CD4-positive, alpha-beta T cell treated with Interferon alpha-2 for 1 hour (primary cell): ENCODE measurements at regions not wholly inside any gene's neighbourhood (a gene's known extent, or its start where the extent isn't known, plus 50 kb on each side); places are given as distances from the start of the nearest gene placed in this dataset.

ENCODE experiments used
- DNase-seq, 2 donors: peaks; one replicate each; pipeline ENCODE4 v3.0.0-alpha.2; 2020 to 2022

DNA sequence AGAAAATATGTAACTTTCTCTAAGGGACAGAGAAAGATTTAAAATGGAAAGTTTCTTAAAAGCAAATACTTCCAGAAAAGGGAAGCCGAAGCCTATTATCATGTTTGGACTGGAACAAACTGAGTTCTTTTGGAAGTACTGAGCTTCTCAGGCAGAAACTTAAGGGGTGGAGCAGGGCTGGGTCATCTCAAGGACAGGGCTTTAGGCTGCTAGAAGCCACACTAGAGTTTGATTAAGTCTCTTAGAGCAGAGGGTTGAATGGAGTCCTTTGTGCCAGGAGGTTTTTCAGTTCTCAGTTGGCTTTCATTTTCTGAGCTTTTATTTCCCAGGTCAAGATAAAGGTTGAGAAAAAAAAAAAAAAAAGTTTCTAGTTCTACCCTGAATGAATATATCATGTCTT is 432.7 kb downstream of the SLITRK5 start:
- no peak for DNase-seq

DNA sequence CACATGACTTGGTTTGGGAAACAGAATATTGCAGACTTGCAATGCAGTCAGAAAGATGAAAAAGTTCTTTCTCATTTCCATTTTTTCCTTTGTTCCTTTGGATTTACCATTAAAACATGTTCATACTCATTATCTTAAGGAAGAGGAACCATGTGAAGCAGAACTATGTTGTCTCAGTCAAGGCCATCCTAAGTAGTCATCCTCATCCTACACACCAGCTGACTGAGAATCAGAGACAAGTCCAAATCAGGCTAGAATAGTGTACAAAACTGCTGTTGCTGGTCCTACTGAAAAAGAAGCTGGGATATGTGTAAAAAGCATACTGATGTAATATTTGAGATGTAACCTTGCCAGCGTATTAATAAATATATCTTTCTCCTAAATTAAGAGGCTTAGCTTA is 433.4 kb downstream of the SLITRK5 start:
- no peak for DNase-seq

DNA sequence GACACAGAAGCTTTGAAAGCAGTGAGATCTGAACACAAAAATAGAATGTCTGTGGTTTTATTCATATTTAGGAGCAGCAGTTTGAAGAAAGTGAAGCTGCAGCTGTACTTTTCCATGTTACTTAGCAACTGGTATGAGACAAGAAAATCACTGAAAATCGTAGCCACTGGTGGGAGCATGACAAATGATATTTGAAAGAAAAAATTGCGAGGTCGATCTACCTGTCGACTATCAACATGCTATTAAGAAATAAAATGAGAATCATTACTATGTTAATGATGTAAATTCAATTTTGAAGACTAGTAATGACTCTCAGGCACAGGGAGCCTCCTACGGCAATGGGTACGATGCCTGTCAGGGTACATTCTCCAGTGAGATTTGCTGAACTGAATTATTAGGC is 436.4 kb downstream of the SLITRK5 start:
- DNase-seq = no peak

DNA sequence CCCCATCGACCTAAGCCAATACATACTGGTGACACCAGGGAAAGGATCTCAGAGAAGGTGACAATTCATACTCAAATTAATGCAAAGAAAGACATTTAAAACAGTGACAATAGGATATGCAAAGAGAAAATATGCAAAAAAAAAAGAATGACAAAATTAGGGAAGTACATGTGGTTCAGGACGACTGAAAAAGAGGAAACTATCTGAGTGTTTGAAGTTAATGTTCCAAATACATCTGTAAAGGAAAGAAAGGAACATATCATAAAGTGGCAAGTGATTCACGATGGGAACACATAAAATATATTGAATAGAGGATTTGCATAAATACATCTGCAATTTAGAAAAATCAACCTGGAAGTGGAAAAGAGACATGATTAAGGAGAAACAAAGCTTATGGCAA is 441.4 kb downstream of the SLITRK5 start:
- DNase-seq = no peak

DNA sequence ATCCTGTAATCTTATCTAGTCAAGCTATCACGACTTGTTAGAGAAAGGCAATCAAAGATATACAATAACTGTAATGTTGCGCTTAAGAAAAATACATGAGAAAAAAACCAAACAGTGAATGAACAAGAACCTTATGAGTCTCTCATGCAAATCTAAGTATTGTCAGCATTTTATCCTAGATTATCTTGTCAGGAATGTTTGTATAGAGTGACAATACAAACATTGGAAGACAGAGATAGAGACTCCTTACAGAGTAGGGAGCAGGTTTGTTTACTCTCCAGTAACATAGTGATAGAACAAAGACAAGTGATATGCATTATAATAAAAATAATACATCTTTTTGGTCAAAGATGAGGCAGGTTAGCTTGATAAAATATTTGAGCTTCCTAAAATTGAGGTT is 444.8 kb downstream of the SLITRK5 start:
- DNase-seq = no peak

DNA sequence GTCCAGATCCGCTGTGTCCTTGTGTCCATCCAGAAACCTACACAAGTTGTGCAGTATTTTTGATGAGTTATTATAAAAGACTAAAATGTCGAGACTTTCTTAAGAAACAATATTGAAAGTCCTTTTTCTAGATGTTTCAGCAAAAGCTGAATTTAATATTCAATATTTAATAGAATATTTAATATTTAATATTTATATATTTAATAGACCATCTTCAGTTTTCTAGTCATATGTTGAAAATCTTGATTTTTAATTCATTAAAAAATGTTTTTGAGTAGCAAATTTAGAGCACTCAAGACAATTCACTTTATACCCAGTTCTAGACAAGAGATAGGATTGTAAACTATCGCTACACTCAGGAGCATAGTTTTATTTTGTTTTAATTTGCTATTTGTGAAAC is 447.8 kb downstream of the SLITRK5 start:
- no peak for DNase-seq

DNA sequence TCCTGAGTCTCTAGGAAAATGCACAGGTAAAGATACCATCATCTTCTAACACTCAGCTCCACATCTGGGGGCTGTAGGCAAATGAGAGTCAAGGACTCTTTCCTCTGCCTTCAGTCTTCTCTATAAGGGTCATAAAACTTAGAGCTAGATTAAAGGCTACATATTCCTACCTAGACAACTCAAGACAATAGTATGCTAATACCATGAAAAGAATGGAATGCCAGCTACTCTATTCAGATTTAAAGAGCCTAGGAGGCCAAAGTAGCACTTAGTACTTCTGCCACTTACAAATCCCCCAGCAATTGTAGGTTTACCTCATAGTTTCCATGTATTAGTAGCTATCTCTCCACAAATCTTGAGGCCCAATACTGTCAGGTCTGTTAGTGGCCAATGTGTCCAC is 453.0 kb downstream of the SLITRK5 start:
- no peak for DNase-seq

DNA sequence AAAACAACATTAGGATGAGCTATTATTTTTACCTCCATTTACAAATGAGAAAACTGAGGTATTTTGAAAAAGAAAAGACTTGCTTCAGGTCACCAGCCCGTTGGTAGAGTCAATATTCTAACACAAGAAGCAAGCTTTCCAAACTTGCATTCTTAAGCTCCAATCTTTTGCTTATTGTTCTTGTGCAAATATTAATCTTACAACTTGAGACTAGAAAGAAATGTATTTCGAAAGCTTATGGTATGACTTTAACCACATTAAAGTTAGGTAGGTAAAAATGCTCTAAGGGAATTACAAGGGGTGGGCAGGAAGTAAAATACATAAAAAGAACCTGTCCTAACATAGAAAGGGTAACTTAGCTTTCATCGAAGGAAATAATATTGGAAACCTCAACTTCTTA is 453.9 kb downstream of the SLITRK5 start:
- no peak for DNase-seq

DNA sequence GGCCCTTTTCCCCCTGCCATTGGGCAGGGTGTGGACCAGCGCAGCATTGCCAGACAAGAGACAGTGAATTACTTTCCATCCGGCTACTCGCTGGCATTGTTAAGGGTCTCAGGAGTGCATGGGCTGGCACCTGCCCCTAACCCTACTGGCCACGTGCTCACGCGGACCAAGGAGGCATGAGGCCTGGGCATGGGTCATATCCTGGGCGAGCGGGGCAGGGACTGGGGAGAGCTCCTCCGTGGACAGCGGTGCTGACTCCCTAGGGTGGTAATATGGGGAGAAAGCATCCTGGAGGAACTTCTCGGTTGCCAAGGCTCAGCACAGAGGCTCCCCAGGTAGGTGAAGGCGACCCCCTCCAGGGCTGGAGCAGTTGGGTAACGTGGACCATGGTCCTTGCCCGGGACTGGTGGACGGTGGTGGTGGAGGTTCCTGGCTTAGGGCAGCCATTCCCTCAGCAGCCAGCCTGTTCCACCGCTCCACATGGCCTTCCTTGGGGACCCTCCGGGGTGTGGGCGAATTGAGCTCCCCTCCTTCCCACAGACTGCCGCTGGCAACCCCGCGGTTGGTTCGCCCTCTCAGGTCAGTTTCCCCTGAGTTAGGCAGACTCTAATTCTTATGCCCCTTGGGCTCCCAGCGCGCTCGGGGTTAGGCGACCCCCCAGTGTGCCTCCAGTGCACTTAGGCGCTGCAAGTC is 465.1 kb downstream of the SLITRK5 start:
- DNase-seq = no peak

DNA sequence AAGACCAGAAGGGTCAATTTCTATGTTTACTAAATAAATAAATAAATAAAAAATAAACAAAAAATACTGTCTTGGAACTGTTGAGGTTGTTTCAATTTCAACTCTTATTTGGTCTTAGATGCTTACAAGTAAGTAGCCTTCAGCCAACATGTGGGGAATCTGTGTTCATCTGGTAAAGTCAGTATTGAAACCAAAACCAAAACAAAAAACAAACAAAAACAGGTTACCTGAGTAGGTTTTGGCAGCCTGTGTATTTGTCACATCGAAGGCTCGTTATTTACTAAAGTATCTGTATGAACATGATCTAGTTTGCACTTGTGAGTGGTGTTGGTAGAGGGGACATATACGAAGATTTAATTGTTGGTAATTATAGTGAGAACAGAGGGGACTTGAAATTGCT is 471.5 kb downstream of the SLITRK5 start:
- no peak for DNase-seq

DNA sequence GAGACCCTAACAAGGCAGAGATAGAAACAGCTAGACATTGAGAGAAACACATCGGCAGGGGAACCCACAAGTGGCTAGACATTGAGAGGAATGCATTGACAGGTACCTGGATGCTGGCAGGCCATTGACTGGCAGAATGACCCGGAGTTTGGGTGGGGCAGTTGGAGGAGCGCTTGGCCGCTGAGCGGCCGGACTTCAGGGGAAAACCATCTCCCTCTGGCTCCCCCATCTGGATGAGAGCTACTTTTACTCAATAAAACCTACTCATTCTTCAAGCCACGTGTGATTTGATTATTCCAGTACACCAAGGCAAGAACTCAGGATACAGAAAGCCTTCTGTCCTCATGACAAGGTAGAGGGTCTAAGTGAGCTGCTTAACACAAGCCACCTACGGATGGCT is 473.4 kb downstream of the SLITRK5 start:
- DNase-seq = no peak

DNA sequence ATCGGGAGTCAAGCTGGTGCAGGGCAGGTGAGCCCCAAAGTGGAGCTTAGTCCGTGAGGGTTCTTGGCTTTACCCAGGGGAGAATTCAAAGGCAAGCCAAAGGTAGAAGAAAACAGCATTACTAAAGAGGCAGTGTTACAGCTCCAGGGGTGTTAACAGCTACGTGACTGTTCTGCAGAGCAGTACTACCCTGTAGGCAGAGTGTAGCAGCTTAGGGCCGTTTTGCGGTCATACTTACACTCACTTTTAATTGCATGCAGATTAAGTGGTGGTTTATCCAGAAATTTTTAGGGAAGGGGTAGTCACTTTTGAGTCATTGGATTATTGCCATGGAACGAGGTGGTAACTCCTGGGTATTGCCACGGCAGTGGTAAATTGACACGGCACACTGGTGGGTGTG is 482.2 kb downstream of the SLITRK5 start:
- no peak for DNase-seq

DNA sequence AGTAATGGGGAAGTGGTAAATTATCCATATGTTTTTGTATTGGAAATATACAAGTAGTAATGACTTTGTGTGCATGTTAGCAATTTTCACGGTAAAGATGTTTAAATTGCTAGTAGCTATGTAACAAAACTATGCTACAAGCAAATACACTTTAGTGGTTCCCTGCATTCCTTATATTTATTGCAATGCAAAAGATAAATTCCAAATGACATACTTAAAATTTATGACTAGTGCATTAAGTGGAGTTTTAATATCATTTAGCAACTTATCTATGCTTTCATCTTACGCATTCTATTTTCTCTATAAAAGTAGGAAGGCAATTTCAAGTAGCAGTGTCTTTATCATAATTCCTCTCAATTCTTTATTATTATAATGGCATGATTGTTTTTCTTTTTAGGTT is 482.8 kb downstream of the SLITRK5 start:
- no peak for DNase-seq

DNA sequence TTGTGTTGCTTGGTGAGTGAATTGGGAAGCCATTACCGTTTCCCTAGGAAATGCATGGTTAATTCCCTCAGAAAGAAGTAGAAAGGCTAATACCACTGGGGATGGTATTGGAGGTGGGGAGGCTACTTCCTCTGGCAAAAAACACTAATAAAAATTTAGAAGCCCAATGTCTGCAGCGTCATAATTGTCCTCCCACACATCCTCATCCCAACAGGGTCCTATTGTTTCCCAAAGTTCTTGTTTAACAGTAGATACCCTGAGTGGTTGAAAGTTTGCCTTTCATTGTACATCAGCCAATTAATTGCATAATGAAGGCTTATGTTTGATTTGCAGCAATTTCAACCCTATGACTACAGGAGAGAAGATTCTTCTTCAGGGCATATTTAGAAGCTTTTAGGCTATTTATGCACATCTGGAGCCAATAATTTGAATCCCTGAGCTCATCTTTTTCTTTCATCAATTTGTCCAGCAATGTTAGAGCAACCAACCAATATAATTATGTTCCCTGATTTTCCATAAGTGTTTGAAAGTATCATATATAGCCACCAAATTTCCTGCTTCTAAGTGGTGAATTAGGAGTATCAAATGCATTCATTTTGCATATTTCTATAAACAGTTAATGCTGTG is 491.0 kb downstream of the SLITRK5 start:
- DNase-seq = no peak

DNA sequence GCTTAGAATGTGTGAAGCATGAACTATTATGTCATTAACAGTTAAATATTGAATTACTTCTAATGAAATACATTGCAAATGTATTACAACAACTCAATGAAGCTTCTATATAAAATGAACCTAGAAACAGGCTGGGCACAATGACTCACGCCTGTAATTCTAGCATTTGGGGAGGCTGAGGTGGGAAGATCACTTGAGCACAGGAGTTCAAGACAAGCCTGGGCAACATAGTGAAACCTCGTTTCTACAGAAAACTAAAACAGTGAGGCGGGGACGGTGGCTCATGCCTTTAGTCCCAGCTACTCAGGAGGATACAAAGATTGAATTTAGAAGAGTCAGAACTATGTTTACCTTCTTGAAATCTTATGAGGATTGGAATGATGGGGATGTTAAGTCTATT is 505.1 kb downstream of the SLITRK5 start:
- DNase-seq = no peak

DNA sequence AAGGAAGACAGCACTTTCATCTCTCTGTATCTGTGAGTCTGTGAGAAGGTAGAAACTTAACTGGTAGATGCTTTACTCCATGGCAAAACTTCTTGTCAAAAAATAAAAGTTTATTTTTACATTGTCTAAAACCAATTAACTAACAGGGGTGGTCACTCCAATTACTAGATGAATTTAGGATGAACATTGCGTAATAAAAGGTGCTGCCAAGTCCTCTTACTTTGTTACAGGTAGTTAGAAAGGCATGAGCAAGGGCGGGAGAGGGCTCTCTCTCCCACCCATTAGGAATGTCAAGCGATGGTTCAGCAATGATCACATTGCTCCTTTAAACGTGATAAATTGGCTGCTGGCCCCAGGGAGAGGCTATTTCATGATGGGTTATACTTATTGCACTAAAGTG is 512.3 kb downstream of the SLITRK5 start:
- no peak for DNase-seq

DNA sequence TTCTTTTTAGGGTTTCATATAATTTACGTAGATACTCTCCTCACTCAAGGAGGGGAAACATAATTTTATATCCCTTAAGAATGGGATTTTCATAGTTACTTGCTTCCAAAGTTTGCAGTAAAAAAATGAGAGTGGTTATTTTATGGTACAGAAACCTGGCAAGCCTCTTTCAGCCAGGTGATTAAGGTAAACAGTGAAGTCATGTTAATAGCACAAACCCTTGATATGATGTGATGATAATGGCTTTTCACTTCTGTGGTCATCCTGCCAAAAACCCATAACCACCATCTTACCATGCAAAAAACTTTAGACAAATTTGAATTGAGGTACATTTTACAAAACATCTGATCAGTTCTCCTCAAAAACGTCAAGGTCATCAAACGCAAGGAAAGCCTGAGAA is 517.8 kb downstream of the SLITRK5 start:
- DNase-seq = no peak

DNA sequence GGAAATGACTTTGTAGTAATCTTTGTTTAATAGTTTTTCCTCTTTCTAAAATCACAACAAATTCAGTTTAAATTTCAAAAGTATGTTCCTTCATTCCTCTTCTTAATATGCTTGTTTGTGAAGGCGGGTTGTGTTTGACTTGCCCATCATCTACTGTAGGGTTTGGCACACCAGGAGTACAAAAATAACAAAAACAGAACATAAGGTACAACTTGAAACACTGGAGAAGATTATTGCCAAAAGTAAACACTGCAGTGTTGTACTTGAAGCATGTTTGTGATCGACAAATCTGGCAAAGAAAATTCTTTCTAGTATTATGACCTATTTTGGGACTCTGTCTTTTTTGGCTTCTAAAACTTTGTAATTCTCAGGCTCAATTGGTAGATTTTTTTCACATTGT is 518.6 kb downstream of the SLITRK5 start:
- DNase-seq = no peak

DNA sequence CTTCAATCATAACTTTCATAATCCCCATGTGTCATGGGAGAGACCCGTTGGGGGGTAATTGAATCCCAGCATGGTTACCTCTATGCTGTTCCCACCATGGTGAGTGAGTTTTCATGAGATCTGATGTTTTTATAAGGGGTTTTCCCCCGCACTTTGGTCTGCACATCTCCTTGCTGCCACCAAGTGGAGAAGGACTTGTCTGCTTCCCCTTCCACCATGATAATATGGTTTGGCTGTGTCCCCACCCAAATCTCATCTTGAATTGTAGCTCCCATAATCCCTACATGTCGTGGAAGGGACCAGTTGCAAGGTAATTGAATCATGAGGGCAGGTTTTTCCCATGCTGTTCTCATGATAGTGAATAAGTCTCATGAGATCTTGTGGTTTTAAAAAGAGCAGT is 524.9 kb downstream of the SLITRK5 start:
- DNase-seq = no peak

DNA sequence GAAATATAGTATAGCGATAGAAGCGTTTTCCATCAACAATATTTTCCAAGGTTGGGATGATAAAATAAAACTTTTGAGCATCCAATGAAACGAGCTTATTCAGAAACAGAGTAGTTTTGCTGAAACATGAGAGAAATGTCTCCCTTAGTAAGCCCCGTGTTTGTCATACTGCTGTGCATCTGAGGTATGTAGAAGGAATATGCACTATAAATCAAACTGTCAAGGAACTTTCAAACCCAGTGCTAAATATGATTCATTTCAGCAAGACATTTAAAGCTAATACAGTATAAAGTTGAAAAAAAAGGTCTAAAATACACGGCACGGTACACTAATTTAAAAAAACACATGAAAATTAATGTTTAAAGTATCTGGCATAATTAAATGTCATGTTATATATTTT is 546.2 kb downstream of the SLITRK5 start:
- no peak for DNase-seq

DNA sequence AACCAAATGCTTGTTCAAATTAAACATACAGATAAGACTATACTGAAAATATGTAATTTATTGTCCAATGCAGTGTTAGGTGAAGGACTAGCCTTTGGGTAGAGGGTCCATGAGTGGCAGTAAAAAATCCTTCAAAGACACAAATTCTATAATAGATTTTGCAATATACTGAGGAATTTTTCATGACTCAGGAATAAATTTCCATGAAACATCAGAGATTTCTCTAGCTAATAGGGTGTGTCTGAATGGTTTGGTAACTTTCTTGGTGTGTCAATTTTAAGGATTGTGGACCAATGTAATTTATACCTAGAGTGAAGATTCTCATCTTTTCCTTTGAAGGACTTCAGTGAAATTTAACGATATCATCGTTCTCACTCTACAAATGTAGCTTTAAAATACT is 546.7 kb downstream of the SLITRK5 start:
- no peak for DNase-seq

DNA sequence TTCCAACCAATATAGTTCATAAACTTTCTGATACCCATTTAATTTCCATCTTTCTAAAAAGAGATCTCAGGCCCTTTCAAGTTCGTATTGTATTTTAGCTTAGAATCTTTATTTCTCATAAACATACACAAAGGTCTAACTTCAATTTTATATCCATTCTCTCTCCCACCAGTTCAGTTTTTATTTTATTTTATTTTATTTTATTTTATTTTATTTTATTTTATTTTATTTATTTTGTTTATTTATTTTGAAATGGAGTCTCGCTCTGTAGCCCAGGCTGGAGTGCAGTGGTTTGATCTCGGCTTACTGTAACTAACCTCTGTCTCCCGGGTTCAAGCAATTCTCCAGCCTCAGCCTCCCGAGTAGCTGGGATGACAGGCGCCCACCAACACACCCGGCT is 552.8 kb downstream of the SLITRK5 start:
- DNase-seq = no peak

DNA sequence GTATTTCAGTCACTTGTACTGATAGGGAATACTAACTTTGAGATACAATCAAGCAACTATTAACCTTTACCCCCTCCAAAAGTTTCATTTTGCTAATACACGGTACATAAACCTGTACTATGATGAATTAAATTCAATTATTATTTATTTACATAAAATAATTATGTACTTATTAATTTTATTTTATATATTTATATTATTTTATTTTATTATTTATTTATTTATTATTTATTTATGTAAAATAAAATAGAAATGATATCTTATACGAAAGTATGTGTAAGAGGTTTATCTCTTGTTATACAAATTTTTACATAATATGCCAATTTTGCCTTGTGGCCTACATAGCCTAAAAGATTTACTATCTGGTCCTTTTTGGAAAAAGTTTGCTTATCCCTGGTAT is 564.3 kb downstream of the SLITRK5 start:
- DNase-seq = no peak

DNA sequence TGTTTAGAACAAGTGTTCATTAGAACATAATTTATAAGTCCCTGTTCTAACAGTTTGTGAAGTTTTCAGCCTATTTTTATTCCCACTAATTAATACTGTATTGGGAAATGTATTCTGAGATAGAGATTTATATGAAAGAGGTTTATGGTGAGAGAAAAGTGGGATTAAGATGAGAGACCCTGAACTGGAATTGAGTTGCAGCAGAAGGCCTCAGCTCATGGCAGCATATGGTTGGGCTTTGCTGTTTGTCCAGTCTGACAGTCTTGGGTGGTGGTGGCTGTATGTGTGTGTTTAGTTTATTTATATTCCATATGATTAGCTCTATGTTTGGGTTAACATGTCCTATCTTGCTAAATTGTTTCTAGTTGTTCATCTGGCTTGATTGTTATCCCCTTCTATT is 575.1 kb downstream of the SLITRK5 start:
- DNase-seq = no peak

DNA sequence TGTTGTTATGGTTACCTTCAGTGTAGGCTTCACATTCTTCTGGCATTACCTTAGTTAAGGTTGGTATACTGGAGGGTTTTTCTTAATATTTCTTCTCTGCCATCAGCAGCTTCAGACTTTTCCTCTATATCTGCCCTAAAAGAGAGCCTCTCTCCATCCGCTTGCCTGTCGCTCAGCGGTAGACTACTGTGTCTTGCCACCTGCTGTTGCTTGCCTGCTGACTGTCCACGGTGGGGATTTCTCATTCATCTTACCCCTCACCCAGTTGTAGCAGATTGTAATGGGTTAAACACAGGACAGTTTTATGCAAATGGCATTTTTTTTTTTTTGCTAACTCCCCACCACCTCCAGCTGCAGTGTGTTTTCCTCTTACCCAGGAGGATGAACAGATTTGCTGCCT is 577.2 kb downstream of the SLITRK5 start:
- no peak for DNase-seq
